Mesendoderm (in vitro differentiated cells): ENCODE measurements at regions not wholly inside any gene's neighbourhood (a gene's known extent, or its start where the extent isn't known, plus 50 kb on each side); places are given as distances from the start of the nearest gene placed in this dataset.

Experiments
- DNase-seq: peaks from one replicate; pipeline ENCODE4 v3.0.0; 2013
- H2AK5ac ChIP-seq: 2 replicates; pipeline ENCODE4 v1.6.1; 2013; ENCODE audit warnings: low read length, inconsistent platforms
- H2BK120ac ChIP-seq: 2 replicates; pipeline ENCODE4 v1.6.1; 2013; ENCODE audit warnings: low read depth, mild to moderate bottlenecking, low read length, moderate library complexity, mixed read lengths
- H2BK15ac ChIP-seq: replicated peaks from 2 replicates; pipeline ENCODE4 v1.6.1; 2013; ENCODE audit warnings: low read depth, mild to moderate bottlenecking, moderate library complexity
- H2BK5ac ChIP-seq: 2 replicates; pipeline ENCODE4 v1.6.1; 2013; ENCODE audit warnings: low read length, inconsistent platforms
- H3K18ac ChIP-seq: 2 replicates; pipeline ENCODE4 v1.6.1; 2013; ENCODE audit warnings: mild to moderate bottlenecking, low read length, mixed read lengths
- H3K23ac ChIP-seq: one replicate; pipeline ENCODE4 v1.6.1; 2013; ENCODE audit warnings: low read length
- H3K27ac ChIP-seq: 2 replicates; pipeline ENCODE4 v1.5.1; 2013; ENCODE audit warnings: low read depth, mild to moderate bottlenecking, inconsistent platforms, low read length, moderate library complexity
- H3K27me3 ChIP-seq: 2 replicates; pipeline ENCODE4 v1.6.1; 2013; ENCODE audit warnings: low read length, control low read depth, mild to moderate bottlenecking, inconsistent platforms; ENCODE audit not compliant: insufficient read depth, poor library complexity
- H3K36me3 ChIP-seq: 2 replicates; pipeline ENCODE4 v1.6.1; 2013; ENCODE audit warnings: low read length, inconsistent platforms; ENCODE audit not compliant: control insufficient read depth, insufficient read depth
- H3K4ac ChIP-seq: one replicate; pipeline ENCODE4 v1.6.1; 2013; ENCODE audit warnings: low read depth, mild to moderate bottlenecking, low read length, moderate library complexity
- H3K4me1 ChIP-seq: 2 replicates; pipeline ENCODE4 v1.6.1; 2013; ENCODE audit warnings: low read depth, low read length, inconsistent platforms; ENCODE audit not compliant: control insufficient read depth
- H3K4me2 ChIP-seq: 2 replicates; pipeline ENCODE4 v1.6.1; 2013; ENCODE audit warnings: low read length
- H3K4me3 ChIP-seq: 2 replicates; pipeline ENCODE4 v1.5.1; 2013; ENCODE audit warnings: mild to moderate bottlenecking, low read length
- H3K56ac ChIP-seq: one replicate; pipeline ENCODE4 v1.6.1; 2013; ENCODE audit warnings: low read length
- H3K79me1 ChIP-seq: 2 replicates; pipeline ENCODE4 v1.6.1; 2013; ENCODE audit warnings: low read length, inconsistent platforms
- H3K79me2 ChIP-seq: 2 replicates; pipeline ENCODE4 v1.6.1; 2013; ENCODE audit warnings: mild to moderate bottlenecking, low read length; ENCODE audit not compliant: control insufficient read depth, insufficient read depth
- H3K9ac ChIP-seq: 2 replicates; pipeline ENCODE4 v1.6.1; 2013; ENCODE audit warnings: low read length, inconsistent platforms
- H4K5ac ChIP-seq: one replicate; pipeline ENCODE4 v1.6.1; 2013; ENCODE audit warnings: low read length
- H4K8ac ChIP-seq: one replicate; pipeline ENCODE4 v1.6.1; 2013; ENCODE audit warnings: low read depth, mild to moderate bottlenecking, control low read depth, low read length, moderate library complexity
- WGBS: extraction: QIAGEN DNeasy Blood & Tissue Kit; methylation state at CpG from one replicate; pipeline ENCODE4 v1.1.7; 2013; ENCODE audit warnings: low lambda C conversion rate, missing lambda C conversion rate; ENCODE audit not compliant: insufficient coverage; ENCODE audit errors: extremely low coverage; 5-methylcytosine and 5-hydroxymethylcytosine counted together

- no peak overlapping the region for H3K4me3 ChIP-seq
- no peaks in the 10 kb centered on the region for H3K27me3 ChIP-seq
- H3K79me1 ChIP-seq = no peaks in the 10 kb centered on the region
- no peak overlapping the region for H2BK15ac ChIP-seq
- peaks cover 5% of the 10 kb centered on the region for H3K4me1 ChIP-seq
- no peak overlapping the region for H3K56ac ChIP-seq
- no peak overlapping the region for H2BK120ac ChIP-seq
- H2AK5ac ChIP-seq = no peak overlapping the region
- no CpG with 5 or more reads among the region's 2 CpGs for WGBS
- no peak overlapping the region for H4K5ac ChIP-seq
- no peak for DNase-seq
- no peak overlapping the region for H3K4me2 ChIP-seq
- H2BK5ac ChIP-seq = no peak overlapping the region
- H3K79me2 ChIP-seq = no peaks in the 10 kb centered on the region
- H3K18ac ChIP-seq = no peak overlapping the region
- no peak overlapping the region for H3K9ac ChIP-seq
- no peak overlapping the region for H4K8ac ChIP-seq
- no peak overlapping the region for H3K27ac ChIP-seq
- no peaks in the 10 kb centered on the region for H3K36me3 ChIP-seq
- no peak overlapping the region for H3K4ac ChIP-seq
- no peak overlapping the region for H3K23ac ChIP-seq
Measured at GRCh38 chr12:116421785-116422538, 137.2 kb upstream of the MAP1LC3B2 start.

GRCh38 chr12:116423094-116423493 is 136.1 kb upstream of the MAP1LC3B2 start:
- Histone ChIP-seq H4K8ac (no peak overlapping the region), H2BK5ac (no peak overlapping the region), H2AK5ac (no peak overlapping the region), H2BK15ac (no peak overlapping the region), H2BK120ac (no peak overlapping the region), H3K79me1 (no peaks in the 10 kb centered on the region), H3K56ac (no peak overlapping the region), H3K23ac (no peak overlapping the region), H3K4me2 (no peak overlapping the region), H3K79me2 (no peaks in the 10 kb centered on the region), H3K36me3 (no peaks in the 10 kb centered on the region), H3K9ac (no peak overlapping the region), H4K5ac (no peak overlapping the region), H3K4me1 (peaks cover 6% of the 10 kb centered on the region), H3K27me3 (no peaks in the 10 kb centered on the region), H3K4ac (no peak overlapping the region), H3K4me3 (no peak overlapping the region), H3K27ac (no peak overlapping the region), H3K18ac (no peak overlapping the region)
- WGBS = no CpG with 5 or more reads among the region's 4 CpGs
- peak; percentile 50 for DNase-seq

GRCh38 chr12:116425256-116426193 is 133.7 kb upstream of the MAP1LC3B2 start:
- WGBS = no CpG with 5 or more reads among the region's 15 CpGs
- DNase-seq = no peak

GRCh38 chr12:116426391-116427136 is 132.6 kb upstream of the MAP1LC3B2 start:
- H3K4me1 ChIP-seq = peaks cover 7% of the 10 kb centered on the region
- peak overlapping the region; percentile 14 for H3K4me2 ChIP-seq
- no peak overlapping the region for H4K5ac ChIP-seq
- peak overlapping the region; percentile 98 for H3K27ac ChIP-seq
- no peak overlapping the region for H3K23ac ChIP-seq
- H3K56ac ChIP-seq = peak overlapping the region; percentile 79
- no peak overlapping the region for H3K4me3 ChIP-seq
- H3K18ac ChIP-seq = peak overlapping the region; percentile 82
- peak overlapping the region; percentile 97 for H2BK15ac ChIP-seq
- no peaks in the 10 kb centered on the region for H3K79me1 ChIP-seq
- H2BK5ac ChIP-seq = peak overlapping the region; percentile 98
- H2BK120ac ChIP-seq = peak overlapping the region; percentile 97
- H3K36me3 ChIP-seq = no peaks in the 10 kb centered on the region
- H4K8ac ChIP-seq = no peak overlapping the region
- H3K27me3 ChIP-seq = no peaks in the 10 kb centered on the region
- H3K4ac ChIP-seq = peak overlapping the region; percentile 93
- peak overlapping the region; percentile 45 for H3K9ac ChIP-seq
- DNase-seq = peak; percentile 100
- no CpG with 5 or more reads among the region's 13 CpGs for WGBS
- no peak overlapping the region for H2AK5ac ChIP-seq
- H3K79me2 ChIP-seq = no peaks in the 10 kb centered on the region

More at GRCh38 chr12:116425256-116426193, 133.7 kb upstream of the MAP1LC3B2 start:
- H3K18ac ChIP-seq = peak overlapping the region; percentile 95
- H4K8ac ChIP-seq = peak overlapping the region; percentile 67
- H3K4me3 ChIP-seq = no peak overlapping the region
- H3K9ac ChIP-seq = no peak overlapping the region
- peak overlapping the region; percentile 68 for H2BK5ac ChIP-seq
- peak overlapping the region; percentile 51 for H3K56ac ChIP-seq
- peak overlapping the region; percentile 90 for H2BK120ac ChIP-seq
- H3K4me2 ChIP-seq = no peak overlapping the region
- H3K23ac ChIP-seq = no peak overlapping the region
- peak overlapping the region; percentile 88 for H3K4ac ChIP-seq
- H2AK5ac ChIP-seq = peak overlapping the region; percentile 92
- peaks cover 6% of the 10 kb centered on the region for H3K4me1 ChIP-seq
- no peaks in the 10 kb centered on the region for H3K36me3 ChIP-seq
- H3K79me1 ChIP-seq = no peaks in the 10 kb centered on the region
- H2BK15ac ChIP-seq = peak overlapping the region; percentile 89
- H3K27me3 ChIP-seq = no peaks in the 10 kb centered on the region
- H3K27ac ChIP-seq = peak overlapping the region; percentile 98
- H3K79me2 ChIP-seq = no peaks in the 10 kb centered on the region
- no peak overlapping the region for H4K5ac ChIP-seq

- no peaks in the 10 kb centered on the region for H3K27me3 ChIP-seq
- no peak overlapping the region for H2AK5ac ChIP-seq
- peaks cover 12% of the 10 kb centered on the region for H3K4me1 ChIP-seq
- peak overlapping the region; percentile 86 for H4K5ac ChIP-seq
- H2BK120ac ChIP-seq = peak overlapping the region; percentile 97
- peak overlapping the region; percentile 82 for H3K18ac ChIP-seq
- peak overlapping the region; percentile 98 for H2BK5ac ChIP-seq
- H3K4me3 ChIP-seq = no peak overlapping the region
- peak overlapping the region; percentile 97 for H2BK15ac ChIP-seq
- no peaks in the 10 kb centered on the region for H3K79me2 ChIP-seq
- peak overlapping the region; percentile 14 for H3K4me2 ChIP-seq
- WGBS = no CpG with 5 or more reads among the region's 19 CpGs
- H3K56ac ChIP-seq = peak overlapping the region; percentile 79
- peak; percentile 100 for DNase-seq
- no peak overlapping the region for H3K23ac ChIP-seq
- peak overlapping the region; percentile 45 for H3K9ac ChIP-seq
- H3K4ac ChIP-seq = peak overlapping the region; percentile 93
- peak overlapping the region; percentile 98 for H3K27ac ChIP-seq
- H3K36me3 ChIP-seq = no peaks in the 10 kb centered on the region
- no peaks in the 10 kb centered on the region for H3K79me1 ChIP-seq
- no peak overlapping the region for H4K8ac ChIP-seq
Measured at GRCh38 chr12:116427200-116427930, 131.8 kb upstream of the MAP1LC3B2 start.
